GM12878 (cell line): ENCODE measurements at regions not wholly inside any gene's neighbourhood (a gene's known extent, or its start where the extent isn't known, plus 50 kb on each side); places are given as distances from the start of the nearest gene placed in this dataset.
"Not testable (repeated sequence)": the region's sequence is repeated elsewhere in the genome, so short reads cannot be mapped to it uniquely, and the experiment has no call there.

Experiments used
- ATAC-seq: fragments of 200-7000 bp; cut with Tn5 transposase; 3 replicates; pipeline ENCODE4 v1.9.1; 2020; ENCODE audit warnings: mild to moderate bottlenecking, moderate library complexity
- BruUV-seq: library from RNA; stranded (reverse); fragments of 400-500 nt; replicated peaks from 2 replicates; lab custom pipeline; 2021; lab: Mats Ljungman, UMichigan
- CTCF ChIA-PET: fragments of 300-600 bp; sonication (Branson Sonifier 250); formaldehyde crosslinking; extraction: SDS; loops from one replicate; lab custom pipeline; 2021; ENCODE audit warnings: inconsistent platforms; lab: Yijun Ruan, JAX
- POLR2A ChIA-PET: fragments of 350-600 bp; formaldehyde crosslinking; extraction: SDS; loops from one replicate; lab custom pipeline; 2021; ENCODE audit warnings: inconsistent platforms; lab: Charles Lee
- RAD21 ChIA-PET: fragments of 300-600 bp; sonication (Branson Sonifier 250); formaldehyde crosslinking; loops from one replicate; lab custom pipeline; 2023; ENCODE audit warnings: antibody characterized with exemption; ENCODE audit not compliant: unreplicated experiment; lab: Charles Lee
- SMC1A ChIA-PET: fragments of 300-600 bp; sonication (Branson Sonifier 250); formaldehyde crosslinking; loops from one replicate; lab custom pipeline; 2023; ENCODE audit not compliant: unreplicated experiment, uncharacterized antibody; lab: Charles Lee
- DNase-seq: peaks from one replicate; pipeline ENCODE4 v3.0.0-alpha.2; 2011; ENCODE audit warnings: low read depth, low spot score
- FAIRE-seq: peaks from 3 replicates; lab custom pipeline; 2011; peaks lifted over from hg19 to GRCh38; lab: Jason Lieb, UNC
- H2AFZ ChIP-seq: 2 replicates; pipeline ENCODE4 v1.6.0; 2011; ENCODE audit warnings: low read depth, low read length, control low read depth; ENCODE audit not compliant: control insufficient read depth
- H3K27ac ChIP-seq: 2 replicates; pipeline ENCODE4 v1.5.1; 2011; ENCODE audit warnings: control low read depth; ENCODE audit not compliant: control insufficient read depth, insufficient read depth
- H3K27me3 ChIP-seq, 2 experiments: replicated peaks in 1 of 2; 2 replicates each; pipeline versions ENCODE4 v1.6.0 to v1.6.1; 2011; ENCODE audit warnings: low read length in 1 of 2; ENCODE audit not compliant: control insufficient read depth in 2 of 2, insufficient read depth in 2 of 2
- H3K36me3 ChIP-seq, 2 experiments: 2 replicates each; pipeline ENCODE4 v1.5.1; 2011; ENCODE audit warnings: low read length in 1 of 2; ENCODE audit not compliant: control insufficient read depth in 2 of 2, insufficient read depth in 2 of 2
- H3K4me1 ChIP-seq: 2 replicates; pipeline ENCODE4 v1.6.1; 2011; ENCODE audit warnings: mild to moderate bottlenecking, low read length, moderate library complexity, mixed read lengths; ENCODE audit not compliant: control insufficient read depth, insufficient read depth
- H3K4me2 ChIP-seq: 2 replicates; pipeline ENCODE4 v1.6.0; 2011; ENCODE audit warnings: control low read depth; ENCODE audit not compliant: control insufficient read depth, insufficient read depth
- H3K4me3 ChIP-seq: fragments of 200-600 bp; sonication (generic); 2 replicates; pipeline ENCODE4 v1.5.1; 2016
- H3K79me2 ChIP-seq: 2 replicates; pipeline ENCODE4 v1.6.0; 2011; ENCODE audit warnings: low read length; ENCODE audit not compliant: control insufficient read depth, insufficient read depth
- H3K9ac ChIP-seq: 2 replicates; pipeline ENCODE4 v1.8.0; 2011; ENCODE audit warnings: low read length, control low read depth, mixed read lengths; ENCODE audit not compliant: control insufficient read depth, insufficient read depth
- H3K9me3 ChIP-seq: replicated peaks from 3 replicates; pipeline ENCODE4 v1.5.1; 2011; ENCODE audit warnings: mild to moderate bottlenecking, low read length; ENCODE audit not compliant: control insufficient read depth, insufficient read depth
- H4K20me1 ChIP-seq: 2 replicates; pipeline ENCODE4 v1.6.0; 2011; ENCODE audit not compliant: control insufficient read depth, insufficient read depth
- CTCF ChIP-seq, 3 experiments: IDR thresholded peaks in 2 of 3; conservative IDR thresholded peaks in 1 of 3; 2 replicates each; pipeline ENCODE4 v1.5.1; 2011; ENCODE audit warnings: low read depth in 3 of 3, low read length in 3 of 3, mild to moderate bottlenecking in 3 of 3, control low read depth in 2 of 3, moderate library complexity in 2 of 3, inconsistent platforms in 1 of 3, mixed read lengths in 1 of 3; ENCODE audit not compliant: control insufficient read depth in 2 of 3, insufficient read depth in 1 of 3; ENCODE audit errors: extremely low read depth in 1 of 3
- HCFC1 ChIP-seq: fragments of 150-350 bp; IDR thresholded peaks from 2 replicates; pipeline ENCODE4 v1.6.1; 2014; ENCODE audit warnings: low read length
- RAD21 ChIP-seq: IDR thresholded peaks from 2 replicates; pipeline ENCODE4 v1.6.1; 2011; ENCODE audit warnings: mild to moderate bottlenecking, low read depth, low read length, moderate library complexity; ENCODE audit not compliant: insufficient read depth
- SMC3 ChIP-seq: IDR thresholded peaks from 2 replicates; pipeline ENCODE4 v1.6.1; 2011; ENCODE audit warnings: low read length, improper control_type of control experiment, borderline replicate concordance
- SREBF1 ChIP-seq: IDR thresholded peaks from 2 replicates; pipeline ENCODE4 v1.6.1; 2012; ENCODE audit warnings: mild to moderate bottlenecking, low read length
- WGBS: methylation state at CpG from one replicate; pipeline ENCODE4 v1.1.6; 2016; ENCODE audit warnings: low lambda C conversion rate; ENCODE audit not compliant: insufficient replicate concordance, insufficient coverage; ENCODE audit errors: missing lambda C conversion rate; 5-methylcytosine and 5-hydroxymethylcytosine counted together
- in situ Hi-C: fragments of 300-500 bp; cut with MboI; formaldehyde crosslinking; loops from 9 replicates; pipeline ENCODE4 v1.14.3; 2018; ENCODE audit warnings: mixed read lengths
- intact Hi-C: fragments of 100-400 bp; cut with micrococcal nuclease; formaldehyde crosslinking; loops from one replicate; pipeline ENCODE4 v1.14.2; 2022; ENCODE audit not compliant: unreplicated experiment
- TF ChIP-seq, protein P1 (sequence below): fragments of 450-650 bp; conservative IDR thresholded peaks from 2 replicates; pipeline ENCODE4 v1.6.1; 2017; ENCODE audit warnings: mild to moderate bottlenecking, moderate library complexity

GRCh38 chr17:27181935-27182334, 112.0 kb upstream of the WSB1 start:
- Histone ChIP-seq H3K9me3 (peaks cover 4% of the 10 kb centered on the region), H3K27me3 (no peaks in the 10 kb centered on the region), H3K4me1 (0 out of 2 replicates have a peak, but pooled peaks cover 2% of the 10 kb centered on the region), H3K4me2 (no peak overlapping the region)
- WGBS: 66% methylated on average over 3 of the region's 3 CpGs
- ChIA-PET SMC1A (interaction anchor here (1.7 to 2.1 kb wide), 2 partner anchors 13 to 14 kb away, joined by 4 to 7 read pairs; no protein-coding TSS in a partner anchor), RAD21 (no interaction called here)
- intact Hi-C loops: no loop called here
- DNase-seq: no peak
- in situ Hi-C loops: no loop called here
- no peak for TF ChIP-seq HCFC1
- TF ChIP-seq SREBF1: no peak
- TF ChIP-seq, protein P1, sequence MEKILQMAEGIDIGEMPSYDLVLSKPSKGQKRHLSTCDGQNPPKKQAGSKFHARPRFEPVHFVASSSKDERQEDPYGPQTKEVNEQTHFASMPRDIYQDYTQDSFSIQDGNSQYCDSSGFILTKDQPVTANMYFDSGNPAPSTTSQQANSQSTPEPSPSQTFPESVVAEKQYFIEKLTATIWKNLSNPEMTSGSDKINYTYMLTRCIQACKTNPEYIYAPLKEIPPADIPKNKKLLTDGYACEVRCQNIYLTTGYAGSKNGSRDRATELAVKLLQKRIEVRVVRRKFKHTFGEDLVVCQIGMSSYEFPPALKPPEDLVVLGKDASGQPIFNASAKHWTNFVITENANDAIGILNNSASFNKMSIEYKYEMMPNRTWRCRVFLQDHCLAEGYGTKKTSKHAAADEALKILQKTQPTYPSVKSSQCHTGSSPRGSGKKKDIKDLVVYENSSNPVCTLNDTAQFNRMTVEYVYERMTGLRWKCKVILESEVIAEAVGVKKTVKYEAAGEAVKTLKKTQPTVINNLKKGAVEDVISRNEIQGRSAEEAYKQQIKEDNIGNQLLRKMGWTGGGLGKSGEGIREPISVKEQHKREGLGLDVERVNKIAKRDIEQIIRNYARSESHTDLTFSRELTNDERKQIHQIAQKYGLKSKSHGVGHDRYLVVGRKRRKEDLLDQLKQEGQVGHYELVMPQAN: no peak
- TF ChIP-seq, all 136 proteins: peak for 0
- ChIA-PET POLR2A (interaction anchor here (1.1 kb wide), 1 partner anchor 37 kb away, joined by 3 read pairs; no protein-coding TSS in a partner anchor), CTCF (interaction anchor here (0.6 to 1.5 kb wide), 2 partner anchors 38 to 235 kb away, joined by 3 read pairs; no protein-coding TSS in a partner anchor)
- Histone ChIP-seq H3K36me3 (no peaks in the 10 kb centered on the region), H3K4me3 (no peak overlapping the region), H4K20me1 (no peaks in the 10 kb centered on the region), H2AFZ (no peak overlapping the region), H3K27ac (no peak overlapping the region), H3K79me2 (no peaks in the 10 kb centered on the region), H3K9ac (no peak overlapping the region)
- ATAC-seq: no peak
- no peak for FAIRE-seq
- BruUV-seq: no TSS peak

- POLR2A ChIA-PET: interaction anchor here (1.9 kb wide), 1 partner anchor 136 kb away, joined by 4 read pairs; no protein-coding TSS in a partner anchor
- ATAC-seq, H3K4me2 ChIP-seq, DNase-seq, H3K79me2 ChIP-seq, H3K27me3 ChIP-seq, H3K4me3 ChIP-seq, H3K9me3 ChIP-seq, H3K4me1 ChIP-seq, BruUV-seq, H3K9ac ChIP-seq, in situ Hi-C loops, FAIRE-seq, H2AFZ ChIP-seq, H3K36me3 ChIP-seq, H3K27ac ChIP-seq, H4K20me1 ChIP-seq: not testable (repeated sequence)
- intact Hi-C loops: loop anchor here (5.0 kb wide), 1 partner anchor 40 kb away; no protein-coding TSS in a partner anchor
- RAD21 ChIA-PET: interaction anchor here (1.1 to 5.9 kb wide), 4 partner anchors 19 to 155 kb away, joined by 3 to 36 read pairs (median 8); no protein-coding TSS in a partner anchor
- SMC1A ChIA-PET: interaction anchor here (1.0 to 3.7 kb wide), 4 partner anchors 40 to 450 kb away, joined by 3 to 48 read pairs (median 8); no protein-coding TSS in a partner anchor
- TF ChIP-seq CTCF (IDR thresholded peaks at IDR 0.05 in 2 of 3, conservative IDR thresholded peaks at IDR 0.05 in 1 of 3; ENCODE audit: control insufficient read depth in 2 of 3, extremely low read depth in 1 of 3, insufficient read depth in 1 of 3, low read depth in 3 of 3, low read length in 3 of 3): peak; percentile 24 to 50 (median 44); a peak in 4 of 6 replicates
- TF ChIP-seq RAD21: peak; percentile 60
- peak; percentile 29; the same call in 1 of the 2 replicates for TF ChIP-seq SMC3
- WGBS: 82% methylated on average over 3 of the region's 8 CpGs
- CTCF ChIA-PET: interaction anchor here (1.1 to 9.4 kb wide), 14 partner anchors 9 to 559 kb away, joined by 3 to 120 read pairs (median 5); no protein-coding TSS in a partner anchor
These were observed 96.4 kb upstream of the WSB1 start for GRCh38 chr17:27197505-27197904.
